ENCODE measurements at regions not wholly inside any gene's neighbourhood (a gene's known extent, or its start where the extent isn't known, plus 50 kb on each side); places are given as distances from the start of the nearest gene placed in this dataset.

GRCh38 chr2:83756219-83756618, 702.9 kb downstream of the SUCLG1 start:
- DNase-seq (ENCODE audit: low spot score in 2 of 2), result no peak
- H3K27ac ChIP-seq, result no peak overlapping the region
- intact Hi-C loops (cut with DNase I; ENCODE audit: low total_unique reads), result no loop called here
- TF ChIP-seq POLR2AphosphoS5 (IDR thresholded peaks at IDR 0.05) (no peak), POLR2A (IDR thresholded peaks at IDR 0.05) (no peak)
- TF ChIP-seq, protein P1, sequence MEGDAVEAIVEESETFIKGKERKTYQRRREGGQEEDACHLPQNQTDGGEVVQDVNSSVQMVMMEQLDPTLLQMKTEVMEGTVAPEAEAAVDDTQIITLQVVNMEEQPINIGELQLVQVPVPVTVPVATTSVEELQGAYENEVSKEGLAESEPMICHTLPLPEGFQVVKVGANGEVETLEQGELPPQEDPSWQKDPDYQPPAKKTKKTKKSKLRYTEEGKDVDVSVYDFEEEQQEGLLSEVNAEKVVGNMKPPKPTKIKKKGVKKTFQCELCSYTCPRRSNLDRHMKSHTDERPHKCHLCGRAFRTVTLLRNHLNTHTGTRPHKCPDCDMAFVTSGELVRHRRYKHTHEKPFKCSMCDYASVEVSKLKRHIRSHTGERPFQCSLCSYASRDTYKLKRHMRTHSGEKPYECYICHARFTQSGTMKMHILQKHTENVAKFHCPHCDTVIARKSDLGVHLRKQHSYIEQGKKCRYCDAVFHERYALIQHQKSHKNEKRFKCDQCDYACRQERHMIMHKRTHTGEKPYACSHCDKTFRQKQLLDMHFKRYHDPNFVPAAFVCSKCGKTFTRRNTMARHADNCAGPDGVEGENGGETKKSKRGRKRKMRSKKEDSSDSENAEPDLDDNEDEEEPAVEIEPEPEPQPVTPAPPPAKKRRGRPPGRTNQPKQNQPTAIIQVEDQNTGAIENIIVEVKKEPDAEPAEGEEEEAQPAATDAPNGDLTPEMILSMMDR (IDR thresholded peaks at IDR 0.05), result no peak
- H3K4me1 ChIP-seq, result no peaks in the 10 kb centered on the region
- H3K27me3 ChIP-seq, result no peaks in the 10 kb centered on the region
- no peak overlapping the region for H3K4me3 ChIP-seq
- peaks cover 2 to 23% of the 10 kb centered on the region in 2 donors for H3K9me3 ChIP-seq
- no peaks in the 10 kb centered on the region for H3K36me3 ChIP-seq

- Histone ChIP-seq H3K27me3 (no peaks in the 10 kb centered on the region), H3K36me3 (no peaks in the 10 kb centered on the region), H3K4me3 (no peak overlapping the region), H3K4me1 (no peaks in the 10 kb centered on the region), H3K9me3 (no peaks in the 10 kb centered on the region), H3K27ac (no peak overlapping the region)
- DNase-seq (ENCODE audit: low spot score in 2 of 2), result no peak
- intact Hi-C loops (cut with DNase I; ENCODE audit: low total_unique reads), result no loop called here
- TF ChIP-seq POLR2A (IDR thresholded peaks at IDR 0.05), result no peak
- TF ChIP-seq POLR2AphosphoS5 (IDR thresholded peaks at IDR 0.05), result no peak
Observed at GRCh38 chr2:83747141-83747540, 711.9 kb downstream of the SUCLG1 start.

DNA sequence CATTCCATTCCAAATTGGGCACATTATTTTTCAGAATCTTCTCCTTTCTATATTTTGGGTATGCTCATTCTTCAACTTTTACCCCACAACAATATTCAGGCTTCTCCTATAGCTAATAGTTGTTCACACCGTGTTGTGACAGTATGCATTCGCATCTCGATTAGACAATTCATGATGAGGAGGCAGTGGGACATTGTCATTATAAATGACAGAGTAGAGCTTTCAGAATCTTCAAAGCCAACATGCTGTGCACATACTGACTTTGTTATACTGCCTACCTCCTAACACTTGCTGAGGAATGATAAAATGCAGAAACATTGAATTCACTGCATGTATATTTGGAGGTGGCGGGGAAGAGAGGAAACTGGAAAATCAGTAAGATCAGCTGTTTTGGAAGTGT, 714.2 kb downstream of the SUCLG1 start:
- Histone ChIP-seq H3K9me3 (peaks cover 9% of the 10 kb centered on the region in 2 donors), H3K4me3 (no peak overlapping the region), H3K36me3 (no peaks in the 10 kb centered on the region), H3K27me3 (no peaks in the 10 kb centered on the region), H3K27ac (no peak overlapping the region), H3K4me1 (no peaks in the 10 kb centered on the region)
- DNase-seq (ENCODE audit: low spot score in 2 of 2), result no peak
- intact Hi-C loops (cut with DNase I; ENCODE audit: low total_unique reads), result no loop called here
- TF ChIP-seq, protein P1 (IDR thresholded peaks at IDR 0.05), result no peak
- TF ChIP-seq POLR2AphosphoS5 (IDR thresholded peaks at IDR 0.05) (no peak), POLR2A (IDR thresholded peaks at IDR 0.05) (no peak)

DNA sequence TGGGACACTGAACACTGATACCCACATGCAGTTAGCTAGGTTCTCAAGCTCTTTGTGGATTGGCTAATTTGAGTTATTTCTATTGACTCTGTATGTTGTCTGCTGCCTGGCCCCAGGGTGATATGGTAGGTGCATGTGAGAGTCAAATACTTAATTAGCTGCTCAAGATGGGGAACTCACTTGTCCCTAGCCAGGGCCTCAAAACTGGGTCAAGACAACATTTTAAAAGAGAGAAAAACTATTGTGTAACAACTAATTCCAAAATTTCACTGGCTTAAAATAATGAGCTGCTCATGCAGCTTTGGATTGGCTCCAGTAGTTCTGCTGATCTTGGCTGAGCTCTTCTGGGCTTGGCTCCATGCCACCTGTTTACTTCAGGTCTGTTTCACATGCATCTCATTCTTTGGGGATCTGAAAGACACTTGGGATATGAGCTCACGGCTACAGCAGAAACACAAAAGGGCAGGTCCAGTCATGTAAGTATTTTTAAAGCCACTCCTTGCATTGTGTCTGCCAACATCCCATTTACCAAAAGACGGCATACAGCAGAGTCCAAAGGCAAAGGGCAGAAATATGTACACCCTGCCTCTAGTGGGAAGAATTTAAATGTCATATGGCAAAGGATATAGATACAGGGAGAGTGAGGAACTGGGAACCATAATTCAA, 716.8 kb downstream of the SUCLG1 start:
- Histone ChIP-seq H3K27me3 (no peaks in the 10 kb centered on the region), H3K27ac (peak overlapping the region in 1 of 2 donors; percentile 19), H3K36me3 (no peaks in the 10 kb centered on the region), H3K4me3 (no peak overlapping the region), H3K4me1 (no peaks in the 10 kb centered on the region), H3K9me3 (peaks cover 9 to 16% of the 10 kb centered on the region in 2 donors)
- DNase-seq (ENCODE audit: low spot score in 2 of 2), result peak in 1 of 2 donors; percentile 65
- intact Hi-C loops (cut with DNase I; ENCODE audit: low total_unique reads), result no loop called here
- TF ChIP-seq, protein P1 (IDR thresholded peaks at IDR 0.05), result no peak
- TF ChIP-seq POLR2AphosphoS5 (IDR thresholded peaks at IDR 0.05), result no peak
- TF ChIP-seq POLR2A (IDR thresholded peaks at IDR 0.05), result no peak

DNA sequence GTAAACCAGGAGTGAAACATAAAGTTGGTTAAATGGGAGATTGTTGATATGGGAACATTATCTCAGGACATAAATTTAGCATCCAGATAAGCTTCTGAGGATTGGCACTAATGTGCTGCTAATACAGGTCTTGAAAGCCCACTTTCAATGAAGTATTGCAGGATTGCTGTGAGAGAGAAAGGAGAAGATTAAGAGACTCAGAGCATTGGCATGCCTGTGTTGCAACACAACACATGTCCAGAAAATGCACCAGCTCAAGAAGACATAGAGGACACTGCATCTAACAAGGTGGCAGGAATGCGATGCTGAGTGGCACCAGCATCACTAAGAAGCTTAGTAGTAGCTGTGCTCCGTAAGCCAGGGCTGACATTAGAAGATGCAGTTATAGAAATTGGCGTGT, 728.9 kb downstream of the SUCLG1 start:
- Histone ChIP-seq H3K4me3 (no peak overlapping the region), H3K9me3 (no peaks in the 10 kb centered on the region), H3K27ac (no peak overlapping the region), H3K36me3 (no peaks in the 10 kb centered on the region), H3K27me3 (no peaks in the 10 kb centered on the region), H3K4me1 (no peaks in the 10 kb centered on the region)
- intact Hi-C loops (cut with DNase I; ENCODE audit: low total_unique reads), result no loop called here
- TF ChIP-seq, protein P1 (IDR thresholded peaks at IDR 0.05), result no peak
- TF ChIP-seq POLR2A (IDR thresholded peaks at IDR 0.05) (no peak), POLR2AphosphoS5 (IDR thresholded peaks at IDR 0.05) (no peak)
- no peak for DNase-seq (ENCODE audit: low spot score in 2 of 2)

All from breast epithelium (tissue), 4 donors.